KG1 (cell line): ENCODE measurements at regions not wholly inside any gene's neighbourhood (a gene's known extent, or its start where the extent isn't known, plus 50 kb on each side); places are given as distances from the start of the nearest gene placed in this dataset.

Source experiments
- DNase-seq: peaks from one replicate; lab custom pipeline; 2025; lab: John Stamatoyannopoulos, UW

GRCh38 chr6:82013561-82014530 lies 233.7 kb downstream of the IBTK start:
- DNase-seq: no peak

GRCh38 chr6:82006027-82006738 lies 241.4 kb downstream of the IBTK start:
- DNase-seq: no peak

GRCh38 chr6:82000551-82000950 lies 247.0 kb downstream of the IBTK start:
- DNase-seq: no peak

- no peak for DNase-seq
Measured at GRCh38 chr6:81999826-82000225, 247.3 kb upstream of the TENT5A start.

- no peak for DNase-seq
Measured at GRCh38 chr6:81999270-81999669, 246.8 kb upstream of the TENT5A start.

GRCh38 chr6:81998432-81998831 lies 246.0 kb upstream of the TENT5A start:
- DNase-seq: no peak

- no peak for DNase-seq
Measured at GRCh38 chr6:81997090-81997926, 244.8 kb upstream of the TENT5A start.

GRCh38 chr6:81996414-81996813 lies 243.9 kb upstream of the TENT5A start:
- DNase-seq: no peak

GRCh38 chr6:81995548-81996289 lies 243.2 kb upstream of the TENT5A start:
- no peak for DNase-seq

GRCh38 chr6:81988871-81989270 lies 236.4 kb upstream of the TENT5A start:
- DNase-seq: no peak

- no peak for DNase-seq
Measured at GRCh38 chr6:81988446-81988845, 236.0 kb upstream of the TENT5A start.

GRCh38 chr6:81987293-81987692 lies 234.8 kb upstream of the TENT5A start:
- DNase-seq: no peak

GRCh38 chr6:81985191-81985590 lies 232.7 kb upstream of the TENT5A start:
- no peak for DNase-seq

GRCh38 chr6:81984599-81984998 lies 232.1 kb upstream of the TENT5A start:
- DNase-seq: no peak

GRCh38 chr6:81981812-81982211 lies 229.3 kb upstream of the TENT5A start:
- no peak for DNase-seq

GRCh38 chr6:81979767-81980166 lies 227.3 kb upstream of the TENT5A start:
- DNase-seq: no peak

- no peak for DNase-seq
Measured at GRCh38 chr6:81979329-81979728, 226.8 kb upstream of the TENT5A start.

GRCh38 chr6:81978230-81978629 lies 225.7 kb upstream of the TENT5A start:
- no peak for DNase-seq

- DNase-seq: no peak
Measured at GRCh38 chr6:81977486-81977885, 225.0 kb upstream of the TENT5A start.

- no peak for DNase-seq
Measured at GRCh38 chr6:81969814-81970213, 217.3 kb upstream of the TENT5A start.

GRCh38 chr6:81969011-81969410 lies 216.5 kb upstream of the TENT5A start:
- DNase-seq: no peak

- DNase-seq: no peak
Measured at GRCh38 chr6:81966968-81967367, 214.5 kb upstream of the TENT5A start.
